ENCODE measurements at regions not wholly inside any gene's neighbourhood (a gene's known extent, or its start where the extent isn't known, plus 50 kb on each side); places are given as distances from the start of the nearest gene placed in this dataset.

GRCh38 chr3:23644099-23644498 lies 161.7 kb upstream of the UBE2E1 start:
- no peak for DNase-seq (ENCODE audit: low spot score)

GRCh38 chr3:23644676-23645075 lies 161.1 kb upstream of the UBE2E1 start:
- no peak for DNase-seq (ENCODE audit: low spot score)

GRCh38 chr3:23645533-23646183 lies 160.1 kb upstream of the UBE2E1 start:
- no peak for DNase-seq (ENCODE audit: low spot score)

GRCh38 chr3:23646184-23646920 lies 159.4 kb upstream of the UBE2E1 start:
- no peak for DNase-seq (ENCODE audit: low spot score)

GRCh38 chr3:23647706-23648258 lies 158.0 kb upstream of the UBE2E1 start:
- DNase-seq (ENCODE audit: low spot score): no peak

GRCh38 chr3:23648326-23648995 lies 157.3 kb upstream of the UBE2E1 start:
- DNase-seq (ENCODE audit: low spot score): no peak

DNA sequence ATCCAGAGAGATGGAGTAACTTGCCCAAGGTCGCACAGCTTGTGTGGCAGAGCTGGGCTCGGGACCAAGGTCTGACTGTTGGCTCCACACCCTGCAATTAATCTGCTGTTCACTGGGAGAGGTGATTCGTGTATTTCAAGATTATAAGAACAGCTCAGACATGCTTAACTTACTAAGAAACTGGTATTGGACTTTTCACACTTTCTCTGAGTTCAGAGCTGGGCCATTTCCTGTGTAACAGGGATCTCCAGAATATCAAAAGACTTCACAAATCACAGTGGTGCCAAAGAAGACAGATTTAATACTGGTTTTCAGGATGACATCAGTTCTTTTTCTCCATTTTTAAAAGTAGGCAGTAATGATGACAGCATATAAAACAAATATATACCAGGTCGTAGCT lies 156.8 kb upstream of the UBE2E1 start:
- no peak for DNase-seq (ENCODE audit: low spot score)

GRCh38 chr3:23649448-23649847 lies 156.3 kb upstream of the UBE2E1 start:
- no peak for DNase-seq (ENCODE audit: low spot score)

GRCh38 chr3:23650371-23651140 lies 155.2 kb upstream of the UBE2E1 start:
- DNase-seq (ENCODE audit: low spot score): no peak

- DNase-seq (ENCODE audit: low spot score): no peak
Observed at GRCh38 chr3:23653647-23654525, 151.9 kb upstream of the UBE2E1 start.

- no peak for DNase-seq (ENCODE audit: low spot score)
Observed at GRCh38 chr3:23654571-23654970, 151.2 kb upstream of the UBE2E1 start.

GRCh38 chr3:23655749-23656148 lies 150.0 kb upstream of the UBE2E1 start:
- no peak for DNase-seq (ENCODE audit: low spot score)

GRCh38 chr3:23656199-23656598 lies 149.6 kb upstream of the UBE2E1 start:
- no peak for DNase-seq (ENCODE audit: low spot score)

- no peak for DNase-seq (ENCODE audit: low spot score)
Observed at GRCh38 chr3:23656821-23657220, 148.9 kb upstream of the UBE2E1 start.

DNA sequence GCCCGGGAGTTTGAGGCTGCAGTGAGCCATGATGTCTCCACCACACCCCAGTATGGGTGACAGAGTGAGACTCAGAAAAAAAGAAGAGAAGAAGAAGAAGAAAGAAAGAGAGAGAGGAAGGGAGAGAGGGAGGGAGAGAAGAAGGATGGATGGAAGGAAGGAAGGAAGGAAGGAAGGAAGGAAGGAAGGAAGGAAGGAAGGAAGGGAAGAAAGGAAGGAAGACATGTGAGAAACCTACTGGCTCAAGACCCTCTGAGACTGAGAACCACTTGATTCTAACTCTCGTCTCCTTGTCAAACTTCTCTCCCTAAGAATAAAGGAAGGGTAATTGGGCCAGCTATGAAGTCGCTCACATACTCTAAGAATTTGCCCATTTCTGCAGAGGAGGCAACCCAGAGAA lies 148.1 kb upstream of the UBE2E1 start:
- no peak for DNase-seq (ENCODE audit: low spot score)

- no peak for DNase-seq (ENCODE audit: low spot score)
Observed at GRCh38 chr3:23659274-23659673, 146.5 kb upstream of the UBE2E1 start.

DNA sequence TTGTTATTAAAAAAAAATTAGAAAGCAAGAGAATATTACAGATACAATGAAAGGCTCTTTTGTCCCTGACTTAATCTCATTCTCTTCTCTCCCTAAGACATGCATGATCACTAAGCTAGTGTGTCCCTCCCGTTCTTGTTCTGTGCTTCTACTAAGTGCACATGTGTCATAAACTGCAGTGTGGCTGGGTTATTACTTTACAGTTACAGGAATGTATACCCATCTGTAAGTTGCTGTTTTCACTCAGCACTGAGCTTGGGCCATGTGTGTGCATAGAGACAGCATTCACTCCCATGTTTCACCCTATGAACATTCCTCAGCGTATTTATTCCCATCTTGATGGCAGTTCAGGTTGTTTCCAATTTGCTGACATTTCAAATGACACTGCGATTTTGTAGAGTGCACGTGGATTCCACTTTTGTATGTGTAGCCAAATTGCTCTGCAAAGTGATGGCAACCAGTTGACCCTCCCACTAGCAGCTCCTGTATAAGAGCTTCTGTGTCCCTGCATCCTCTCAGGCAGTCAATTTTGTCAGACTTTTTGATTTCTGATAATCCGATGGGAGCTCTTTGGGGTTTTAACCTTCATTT lies 145.8 kb upstream of the UBE2E1 start:
- DNase-seq (ENCODE audit: low spot score): no peak

DNA sequence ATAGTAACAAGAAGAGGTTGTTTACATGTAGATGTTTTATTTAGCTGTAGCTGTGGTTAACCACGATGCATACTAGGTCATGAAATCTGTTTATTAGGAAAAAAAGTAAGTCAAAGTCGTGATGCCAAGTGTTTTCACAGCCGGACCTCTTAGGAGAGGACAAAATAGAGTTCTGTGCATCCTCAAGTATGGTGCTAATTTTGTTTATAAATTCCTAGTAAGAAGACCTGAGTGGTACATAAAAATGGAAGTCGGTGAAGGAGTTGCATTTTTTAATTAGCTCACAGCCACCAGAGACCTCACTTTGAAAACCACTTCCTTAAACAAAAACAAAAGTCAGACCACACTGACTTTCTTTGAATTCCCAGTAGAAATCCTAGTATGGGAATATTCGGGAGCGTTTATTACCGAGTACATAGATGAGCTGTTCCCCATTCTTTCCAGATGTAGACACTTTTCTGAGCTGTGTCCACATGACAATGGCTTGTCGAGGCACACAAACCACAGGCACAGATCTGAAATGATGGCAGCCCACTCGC lies 143.6 kb upstream of the UBE2E1 start:
- no peak for DNase-seq (ENCODE audit: low spot score)

DNA sequence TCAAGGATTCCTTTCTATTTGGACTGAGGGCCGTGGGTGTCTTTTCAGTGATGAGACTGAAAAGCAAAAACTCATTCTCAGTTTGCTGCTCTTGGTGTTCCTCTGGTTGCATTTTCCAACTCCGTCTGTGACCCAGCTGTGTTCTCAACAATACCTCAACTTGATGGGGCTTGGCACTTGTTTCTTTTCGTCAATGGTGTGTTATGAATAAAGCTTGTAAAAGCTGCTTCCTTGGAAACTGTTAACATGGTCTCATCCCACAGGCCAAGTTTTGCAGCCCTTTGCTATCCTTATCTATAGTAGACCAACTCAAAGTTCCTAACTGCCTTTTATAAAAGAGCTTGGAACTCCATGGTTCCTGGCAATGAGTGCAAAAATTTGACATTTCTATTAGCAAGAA lies 142.5 kb upstream of the UBE2E1 start:
- no peak for DNase-seq (ENCODE audit: low spot score)

DNA sequence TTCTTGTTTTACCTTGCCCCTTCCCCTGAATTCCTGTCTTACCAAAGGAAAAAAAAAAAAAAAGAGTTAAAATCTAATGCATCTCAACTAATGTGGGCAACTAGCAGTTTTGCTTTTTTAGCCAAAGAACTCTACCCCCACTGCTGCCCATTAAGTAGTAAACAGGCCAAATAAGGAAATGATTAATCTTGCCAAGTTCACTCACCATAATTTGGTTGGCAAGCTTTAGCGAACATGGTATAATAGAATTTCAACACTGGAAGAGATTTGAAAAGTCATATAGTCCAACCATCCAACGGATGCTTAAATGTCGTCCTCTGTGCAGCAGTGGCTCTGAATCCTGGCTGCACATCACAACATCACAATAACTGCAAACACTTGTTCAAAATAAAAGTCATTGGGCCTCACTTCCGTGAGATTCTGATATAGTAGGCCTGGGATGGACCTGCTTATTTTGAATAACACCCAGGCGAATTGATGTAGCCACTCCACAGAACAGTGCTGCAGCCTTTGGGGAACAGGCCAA lies 142.0 kb upstream of the UBE2E1 start:
- DNase-seq (ENCODE audit: low spot score): no peak
